HG03460 (cell line): ENCODE measurements at regions not wholly inside any gene's neighbourhood (a gene's known extent, or its start where the extent isn't known, plus 50 kb on each side); places are given as distances from the start of the nearest gene placed in this dataset.
"Not testable (repeated sequence)": the region's sequence is repeated elsewhere in the genome, so short reads cannot be mapped to it uniquely, and the experiment has no call there.

Experiments used
- ATAC-seq: cut with Tn5 transposase; IDR thresholded peaks from one replicate; pipeline ENCODE4 v1.9.1; 2021; ENCODE audit not compliant: unreplicated experiment

- no peak for ATAC-seq
Observed at GRCh38 chr5:57915536-57915935, 432.9 kb upstream of the ACTBL2 start.

DNA sequence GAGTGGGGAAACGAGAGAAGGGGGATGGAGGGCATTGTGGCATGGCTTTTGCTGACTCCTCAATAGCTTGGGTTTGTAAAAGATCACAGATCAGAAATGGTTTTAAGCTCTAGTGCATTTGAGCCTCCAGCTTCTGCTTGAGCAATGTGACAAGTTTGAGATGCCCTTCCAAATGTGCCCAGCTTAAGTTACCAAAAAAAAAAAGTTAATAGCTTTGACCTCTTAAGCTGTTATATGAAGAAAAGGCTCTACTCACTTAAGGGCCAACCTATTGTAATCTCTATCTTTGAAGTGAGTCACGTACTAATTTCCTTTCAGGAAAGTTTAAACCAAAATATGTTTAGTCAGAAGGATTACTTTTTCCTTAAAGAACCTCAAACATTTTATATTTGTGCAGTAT lies 428.8 kb upstream of the ACTBL2 start:
- no peak for ATAC-seq

GRCh38 chr5:57906671-57907070 lies 424.1 kb upstream of the ACTBL2 start:
- ATAC-seq, result no peak

- ATAC-seq, result no peak
Observed at GRCh38 chr5:57903458-57903857, 420.8 kb upstream of the ACTBL2 start.

- no peak for ATAC-seq
Observed at GRCh38 chr5:57902095-57902494, 419.5 kb upstream of the ACTBL2 start.

DNA sequence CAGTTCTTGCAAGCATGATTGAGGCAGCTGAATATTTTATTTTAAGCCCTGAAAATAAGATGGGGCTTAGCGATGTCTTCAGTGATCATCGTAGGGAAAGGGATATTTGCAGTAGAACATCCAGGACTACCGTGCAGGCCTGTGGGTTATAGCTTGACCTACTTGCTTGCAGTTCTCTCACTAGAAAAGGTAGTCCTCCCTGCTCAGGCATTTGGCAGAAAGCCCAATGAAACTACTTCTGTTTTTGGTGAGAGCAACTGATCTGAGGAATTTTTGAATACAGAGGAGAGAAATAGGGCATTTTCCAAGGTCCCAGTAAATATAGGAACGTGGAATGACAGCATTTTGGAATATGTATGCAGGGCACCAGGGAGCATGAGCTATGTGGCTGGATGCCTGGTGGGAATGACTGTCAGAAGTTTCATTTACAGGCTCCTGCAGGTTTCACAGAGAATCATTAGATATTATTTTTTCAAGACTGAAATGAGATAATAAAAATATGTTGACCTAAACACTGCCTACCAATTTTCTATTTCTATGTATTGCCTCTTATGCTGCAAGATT lies 417.9 kb upstream of the ACTBL2 start:
- no peak for ATAC-seq

GRCh38 chr5:57896576-57896975 lies 414.0 kb upstream of the ACTBL2 start:
- ATAC-seq, result no peak

GRCh38 chr5:57895766-57896165 lies 413.2 kb upstream of the ACTBL2 start:
- no peak for ATAC-seq

GRCh38 chr5:57893926-57894325 lies 411.3 kb upstream of the ACTBL2 start:
- no peak for ATAC-seq

GRCh38 chr5:57891443-57891842 lies 408.8 kb upstream of the ACTBL2 start:
- ATAC-seq, result no peak

GRCh38 chr5:57889558-57889957 lies 406.9 kb upstream of the ACTBL2 start:
- ATAC-seq, result no peak

DNA sequence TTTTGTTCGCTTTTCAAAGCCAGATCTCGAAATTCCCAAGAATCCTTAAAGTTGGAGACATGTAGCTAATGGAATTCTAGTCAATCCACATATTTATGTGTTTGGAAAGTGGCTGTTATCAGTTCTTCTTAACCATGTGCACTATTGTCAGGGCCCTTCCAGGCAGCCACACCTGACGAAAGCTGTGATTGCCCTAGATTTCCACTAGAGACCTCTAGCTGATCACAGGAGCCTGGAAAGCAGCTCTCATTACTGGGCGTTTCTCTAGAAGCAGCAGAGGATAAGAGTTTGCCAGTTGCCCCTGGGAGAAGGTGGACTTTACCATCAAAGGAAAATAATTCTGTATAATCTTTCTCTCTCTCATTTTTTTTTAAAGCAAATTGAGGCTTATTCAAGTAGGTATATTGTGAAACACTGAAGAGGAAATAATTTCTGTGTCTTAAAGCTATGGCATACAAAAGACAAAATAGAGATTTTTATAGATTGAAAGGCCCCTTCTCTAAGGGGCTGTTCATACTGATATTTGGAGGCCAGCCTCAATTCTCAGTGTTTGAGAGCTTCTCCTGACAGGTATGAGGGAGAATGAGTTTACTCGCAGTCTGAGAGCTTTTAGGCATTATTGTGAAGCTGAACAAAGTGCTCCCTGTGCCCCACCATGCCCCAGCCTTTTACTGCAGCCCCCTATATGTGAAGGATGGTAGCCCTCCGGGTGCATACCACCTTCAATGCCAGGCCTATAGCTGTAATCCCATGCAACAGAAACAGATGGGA lies 405.4 kb upstream of the ACTBL2 start:
- ATAC-seq, result no peak

GRCh38 chr5:57884346-57885102 lies 401.9 kb upstream of the ACTBL2 start:
- ATAC-seq, result no peak

DNA sequence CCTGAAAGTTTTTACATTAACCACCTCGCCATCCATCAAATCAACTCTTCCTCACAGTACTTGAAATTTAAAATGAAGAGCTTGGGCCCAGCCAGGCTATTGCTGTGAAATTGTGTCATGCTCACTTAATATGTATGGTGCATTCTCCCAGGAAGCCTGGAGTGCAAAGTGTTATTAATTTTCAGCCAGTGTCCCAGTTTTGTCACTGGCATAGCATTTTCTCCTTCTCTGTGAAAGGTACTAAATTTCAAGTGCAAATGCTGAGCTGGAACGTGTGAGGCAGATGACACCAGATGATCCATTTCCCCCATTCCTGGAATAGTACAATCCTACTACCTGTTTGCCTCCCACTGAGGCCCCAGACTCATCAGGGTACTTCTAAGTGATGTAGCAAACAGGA lies 397.6 kb upstream of the ACTBL2 start:
- ATAC-seq, result no peak

- no peak for ATAC-seq
Observed at GRCh38 chr5:57878301-57878722, 395.7 kb upstream of the ACTBL2 start.

DNA sequence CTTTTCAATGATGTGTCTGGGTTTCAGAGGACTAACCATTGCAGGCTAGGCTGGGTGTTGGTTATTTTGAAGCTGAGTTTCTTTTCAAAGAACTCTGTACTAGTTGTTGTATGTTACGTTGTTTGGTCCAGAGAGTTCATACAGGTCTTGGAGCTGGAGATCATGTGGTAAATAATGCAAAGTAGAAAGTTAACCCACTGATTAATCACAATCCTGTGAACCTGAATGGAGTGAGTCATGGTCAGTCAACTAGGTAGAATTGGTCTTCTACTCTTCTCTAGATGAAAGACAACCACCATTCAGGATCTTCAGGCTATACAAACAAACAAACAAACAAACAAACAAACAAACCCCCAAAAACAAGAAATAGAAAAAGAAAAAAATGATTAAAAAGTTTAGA lies 388.9 kb upstream of the ACTBL2 start:
- ATAC-seq, result no peak

DNA sequence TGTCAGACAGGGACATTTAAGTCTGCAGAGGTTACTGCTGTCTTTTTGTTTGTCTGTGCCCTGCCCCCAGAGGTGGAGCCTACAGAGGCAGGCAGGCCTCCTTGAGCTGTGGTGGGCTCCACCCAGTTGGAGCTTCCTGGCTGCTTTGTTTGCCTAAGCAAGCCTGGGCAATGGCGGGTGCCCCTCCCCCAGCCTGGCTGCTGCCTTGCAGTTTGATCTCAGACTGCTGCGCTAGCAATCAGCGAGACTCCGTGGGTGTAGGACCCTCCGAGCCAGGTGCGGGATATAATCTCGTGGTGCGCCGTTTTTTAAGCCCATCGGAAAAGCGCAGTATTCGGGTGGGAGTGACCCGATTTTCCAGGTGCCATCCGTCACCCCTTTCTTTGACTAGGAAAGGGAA lies 387.7 kb upstream of the ACTBL2 start:
- ATAC-seq, result not testable (repeated sequence)

DNA sequence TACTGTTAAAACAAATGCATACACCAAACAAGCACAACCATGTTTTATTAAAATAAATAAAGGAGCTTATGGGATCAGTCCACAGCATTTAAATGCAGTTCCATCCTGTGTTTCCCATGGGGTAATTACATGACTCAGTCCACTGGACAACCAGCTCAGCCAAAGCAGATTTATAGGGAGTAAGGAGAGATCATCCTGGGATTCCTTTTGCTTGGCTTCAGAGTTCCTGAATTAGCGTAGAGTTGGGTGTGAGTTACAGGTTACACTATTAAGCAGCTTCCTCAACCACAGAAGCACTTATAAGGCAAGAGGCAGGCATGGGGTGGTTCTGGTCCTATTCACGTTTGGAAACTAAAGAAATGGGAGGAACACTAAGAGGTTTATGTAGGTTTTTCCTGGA lies 381.1 kb upstream of the ACTBL2 start:
- ATAC-seq, result no peak

DNA sequence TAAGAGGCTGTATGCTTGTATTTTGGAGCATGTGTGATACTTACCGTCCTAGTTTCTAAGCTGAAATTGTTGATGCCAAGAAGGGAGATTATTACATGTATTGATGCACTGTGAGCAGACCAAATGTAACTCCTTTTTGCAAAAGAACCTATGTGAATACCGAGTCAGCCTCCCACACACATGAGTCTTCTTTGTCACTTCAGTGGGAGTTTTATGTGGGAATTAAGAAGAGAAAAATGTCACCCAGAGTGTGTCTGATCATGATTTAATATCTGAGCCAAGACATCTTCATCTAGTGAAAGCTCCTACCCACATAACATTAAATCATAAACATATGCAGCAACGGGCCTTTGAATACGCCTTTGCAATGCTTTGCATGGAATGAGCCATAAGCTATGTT lies 380.3 kb upstream of the ACTBL2 start:
- no peak for ATAC-seq

GRCh38 chr5:57862471-57862911 lies 379.9 kb upstream of the ACTBL2 start:
- ATAC-seq, result no peak

DNA sequence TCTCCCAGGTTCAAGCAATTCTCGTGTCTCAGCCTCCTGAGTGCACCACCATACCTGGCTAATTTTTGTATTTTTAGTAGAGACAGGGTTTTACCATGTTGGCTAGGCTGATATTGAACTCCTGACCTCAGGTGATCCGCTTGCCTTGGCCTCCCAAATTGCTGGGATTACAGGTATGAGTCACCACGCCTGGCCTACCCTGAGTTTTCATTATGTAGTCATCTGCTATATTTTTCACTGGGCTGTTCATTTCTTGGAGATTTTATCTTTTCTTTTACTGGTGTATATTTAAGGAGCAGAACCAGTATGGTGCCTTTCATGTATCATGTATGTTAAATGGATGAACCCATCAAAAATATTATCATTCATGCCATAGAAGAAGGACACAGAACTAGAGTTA lies 377.0 kb upstream of the ACTBL2 start:
- ATAC-seq, result no peak

DNA sequence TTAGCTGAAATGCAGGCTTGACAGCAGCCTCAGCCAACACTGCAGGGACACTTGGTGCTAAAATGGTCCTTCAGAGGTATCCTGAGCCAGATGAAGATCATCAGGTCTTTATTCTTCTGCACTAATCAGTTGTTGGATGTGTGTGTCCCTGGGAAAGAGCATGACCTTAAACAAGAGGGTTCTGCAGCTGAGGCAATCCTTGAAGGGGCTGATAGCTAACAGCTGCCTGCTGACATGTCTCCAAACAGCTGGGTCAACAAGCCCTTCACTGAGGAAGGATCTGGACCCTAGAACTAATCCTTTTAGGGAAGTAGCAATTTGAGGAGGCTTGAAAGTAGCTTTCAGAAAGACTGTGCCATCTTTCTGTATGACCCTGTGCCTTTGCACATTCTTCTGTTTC lies 376.3 kb upstream of the ACTBL2 start:
- ATAC-seq, result no peak
